Islet of Langerhans (tissue), 1 donor: ENCODE measurements at regions not wholly inside any gene's neighbourhood (a gene's known extent, or its start where the extent isn't known, plus 50 kb on each side); places are given as distances from the start of the nearest gene placed in this dataset.

Experiments used
- FAIRE-seq: peaks from one replicate; lab custom pipeline; 2011; peaks lifted over from hg19 to GRCh38; lab: Jason Lieb, UNC

GRCh38 chr3:124201226-124201625 lies 209.3 kb upstream of the ROPN1 start:
- no peak for FAIRE-seq

GRCh38 chr3:124201786-124202185 lies 209.9 kb upstream of the ROPN1 start:
- FAIRE-seq: no peak

- FAIRE-seq: no peak
Measured at GRCh38 chr3:124202754-124203153, 210.8 kb upstream of the ROPN1 start.

- no peak for FAIRE-seq
Measured at GRCh38 chr3:124203292-124203691, 211.4 kb upstream of the ROPN1 start.

- no peak for FAIRE-seq
Measured at GRCh38 chr3:124206225-124207055, 214.5 kb upstream of the ROPN1 start.

- no peak for FAIRE-seq
Measured at GRCh38 chr3:124207077-124207476, 215.2 kb upstream of the ROPN1 start.

GRCh38 chr3:124207873-124208485 lies 216.1 kb upstream of the ROPN1 start:
- FAIRE-seq: no peak

GRCh38 chr3:124209426-124209825 lies 217.5 kb upstream of the ROPN1 start:
- FAIRE-seq: no peak

- no peak for FAIRE-seq
Measured at GRCh38 chr3:124210899-124211298, 219.0 kb upstream of the ROPN1 start.

GRCh38 chr3:124213641-124214040 lies 221.7 kb upstream of the ROPN1 start:
- FAIRE-seq: no peak

GRCh38 chr3:124217542-124217941 lies 225.6 kb upstream of the ROPN1 start:
- no peak for FAIRE-seq

GRCh38 chr3:124221422-124221821 lies 229.5 kb upstream of the ROPN1 start:
- no peak for FAIRE-seq

GRCh38 chr3:124223853-124224252 lies 231.9 kb upstream of the ROPN1 start:
- no peak for FAIRE-seq

- FAIRE-seq: no peak
Measured at GRCh38 chr3:124227150-124227630, 235.3 kb upstream of the ROPN1 start.

- no peak for FAIRE-seq
Measured at GRCh38 chr3:124229420-124229819, 237.5 kb upstream of the ROPN1 start.

GRCh38 chr3:124229836-124230235 lies 237.9 kb upstream of the ROPN1 start:
- FAIRE-seq: no peak

GRCh38 chr3:124230432-124230831 lies 238.5 kb upstream of the ROPN1 start:
- no peak for FAIRE-seq

- no peak for FAIRE-seq
Measured at GRCh38 chr3:124230998-124231397, 239.1 kb upstream of the ROPN1 start.

- no peak for FAIRE-seq
Measured at GRCh38 chr3:124234852-124235252, 242.9 kb upstream of the ROPN1 start.

- FAIRE-seq: no peak
Measured at GRCh38 chr3:124235446-124235845, 243.5 kb upstream of the ROPN1 start.

GRCh38 chr3:124243177-124243859 lies 251.4 kb upstream of the ROPN1 start:
- no peak for FAIRE-seq

GRCh38 chr3:124246376-124246775 lies 254.5 kb upstream of the ROPN1 start:
- FAIRE-seq: no peak

GRCh38 chr3:124246949-124247348 lies 255.0 kb upstream of the ROPN1 start:
- FAIRE-seq: no peak
